ENCODE measurements at regions not wholly inside any gene's neighbourhood (a gene's known extent, or its start where the extent isn't known, plus 50 kb on each side); places are given as distances from the start of the nearest gene placed in this dataset.

- DNase-seq (ENCODE audit: low read depth) = no peak
- no peak overlapping the region for H3K4me3 ChIP-seq (ENCODE audit: low read length)
- TF ChIP-seq CTCF (IDR thresholded peaks at IDR 0.05; ENCODE audit: insufficient read depth, low read depth, low read length, missing control alignments) = peak; percentile 12
Measured at GRCh38 chr2:12032398-12032797, 286.0 kb downstream of the LPIN1 start.

- no peak overlapping the region for H3K4me3 ChIP-seq (ENCODE audit: low read length)
- TF ChIP-seq CTCF (IDR thresholded peaks at IDR 0.05; ENCODE audit: insufficient read depth, low read depth, low read length, missing control alignments) = no peak
- DNase-seq (ENCODE audit: low read depth) = no peak
Measured at GRCh38 chr2:12032975-12033374, 286.5 kb downstream of the LPIN1 start.

- TF ChIP-seq CTCF (IDR thresholded peaks at IDR 0.05; ENCODE audit: insufficient read depth, low read depth, low read length, missing control alignments) = no peak
- DNase-seq (ENCODE audit: low read depth) = no peak
- no peak overlapping the region for H3K4me3 ChIP-seq (ENCODE audit: low read length)
Measured at GRCh38 chr2:12033494-12033893, 287.1 kb downstream of the LPIN1 start.

- no peak for TF ChIP-seq CTCF (IDR thresholded peaks at IDR 0.05; ENCODE audit: insufficient read depth, low read depth, low read length, missing control alignments)
- no peak for DNase-seq (ENCODE audit: low read depth)
- no peak overlapping the region for H3K4me3 ChIP-seq (ENCODE audit: low read length)
Measured at GRCh38 chr2:12034382-12034781, 287.9 kb downstream of the LPIN1 start.

GRCh38 chr2:12035029-12035720 is 288.7 kb downstream of the LPIN1 start:
- no peak for DNase-seq (ENCODE audit: low read depth)
- H3K4me3 ChIP-seq (ENCODE audit: low read length) = no peak overlapping the region
- no peak for TF ChIP-seq CTCF (IDR thresholded peaks at IDR 0.05; ENCODE audit: insufficient read depth, low read depth, low read length, missing control alignments)

- no peak overlapping the region for H3K4me3 ChIP-seq (ENCODE audit: low read length)
- no peak for TF ChIP-seq CTCF (IDR thresholded peaks at IDR 0.05; ENCODE audit: insufficient read depth, low read depth, low read length, missing control alignments)
Measured at GRCh38 chr2:12035956-12036639, 289.7 kb downstream of the LPIN1 start.

GRCh38 chr2:12036640-12036983 is 290.2 kb downstream of the LPIN1 start:
- DNase-seq (ENCODE audit: low read depth) = no peak
- no peak for TF ChIP-seq CTCF (IDR thresholded peaks at IDR 0.05; ENCODE audit: insufficient read depth, low read depth, low read length, missing control alignments)
- no peak overlapping the region for H3K4me3 ChIP-seq (ENCODE audit: low read length)

More at GRCh38 chr2:12035956-12036639, 289.7 kb downstream of the LPIN1 start:
- DNase-seq (ENCODE audit: low read depth) = no peak
